HG03575 (cell line): ENCODE measurements at regions not wholly inside any gene's neighbourhood (a gene's known extent, or its start where the extent isn't known, plus 50 kb on each side); places are given as distances from the start of the nearest gene placed in this dataset.

Source experiments
- ATAC-seq: cut with Tn5 transposase; IDR thresholded peaks from one replicate; pipeline ENCODE4 v1.9.1; 2021; ENCODE audit not compliant: unreplicated experiment, insufficient number of reproducible peaks, low FRiP score; ENCODE audit errors: extremely low read depth

- ATAC-seq: no peak
These were observed 136.6 kb downstream of the TOMM20 start for GRCh38 chr1:234992065-234992464.

DNA sequence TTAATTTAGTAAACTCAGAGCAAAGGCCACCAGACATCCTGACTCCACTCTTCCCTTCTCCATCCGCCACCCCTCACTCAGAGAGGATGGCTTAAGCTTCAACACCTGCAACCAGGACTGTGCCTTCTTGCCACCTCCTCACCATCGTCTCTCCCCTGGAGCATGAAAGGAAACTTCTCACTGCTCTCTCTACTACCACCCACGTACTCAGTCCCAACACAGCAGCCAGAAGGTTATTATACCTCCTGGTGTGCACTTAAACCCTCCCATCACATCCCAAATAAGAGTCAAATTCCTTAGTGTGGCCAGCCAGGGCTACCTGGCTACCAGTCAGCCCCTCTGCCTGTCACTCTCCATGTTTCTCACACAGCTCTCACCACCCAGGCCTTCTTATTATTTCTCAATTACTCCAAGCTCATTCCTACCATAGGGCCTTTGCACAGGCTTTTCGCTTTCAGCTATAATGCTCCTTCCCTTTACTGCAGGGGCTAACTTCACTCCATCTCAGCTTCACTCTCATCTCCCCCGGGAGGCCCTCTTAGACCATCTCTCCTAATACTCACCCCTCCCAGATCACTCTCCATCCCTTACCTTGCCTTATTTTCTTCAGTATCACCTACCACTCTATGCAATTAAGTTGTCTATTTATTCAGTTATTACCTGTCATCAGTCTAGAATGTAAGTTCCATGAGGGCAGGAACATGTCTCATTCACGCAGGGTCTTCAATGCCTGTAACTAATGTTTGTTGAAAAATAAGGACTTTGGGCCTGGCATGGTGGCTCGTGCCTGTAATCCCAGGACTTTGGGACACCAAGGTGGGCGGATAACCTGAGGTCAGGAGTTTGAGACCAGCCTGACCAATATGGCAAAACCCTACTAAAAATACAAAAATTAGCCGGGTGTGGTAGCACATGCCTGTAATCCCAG lies 137.5 kb downstream of the TOMM20 start:
- no peak for ATAC-seq

GRCh38 chr1:234990328-234990675 lies 138.3 kb downstream of the TOMM20 start:
- no peak for ATAC-seq

GRCh38 chr1:234989479-234990327 lies 138.9 kb downstream of the TOMM20 start:
- ATAC-seq: no peak

DNA sequence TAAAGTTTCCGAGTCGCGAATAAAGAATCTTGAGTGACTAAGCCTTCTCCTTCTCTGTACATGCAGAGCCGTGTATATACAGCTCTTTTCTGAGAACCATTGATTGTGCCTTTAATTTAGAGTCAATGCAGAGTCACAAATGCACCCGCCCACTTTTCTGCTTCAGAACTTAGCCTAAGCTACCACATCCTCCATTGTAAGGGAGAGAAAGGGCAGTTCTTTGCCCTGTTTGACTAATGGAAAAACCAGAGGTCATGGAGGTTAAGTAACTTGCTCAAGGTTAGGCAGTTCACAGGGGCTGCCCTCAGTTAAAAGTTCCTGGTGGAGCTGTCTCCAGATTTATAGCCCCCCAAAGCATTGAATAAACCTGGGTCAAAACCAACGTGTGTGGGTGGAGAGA lies 139.6 kb downstream of the TOMM20 start:
- ATAC-seq: no peak

DNA sequence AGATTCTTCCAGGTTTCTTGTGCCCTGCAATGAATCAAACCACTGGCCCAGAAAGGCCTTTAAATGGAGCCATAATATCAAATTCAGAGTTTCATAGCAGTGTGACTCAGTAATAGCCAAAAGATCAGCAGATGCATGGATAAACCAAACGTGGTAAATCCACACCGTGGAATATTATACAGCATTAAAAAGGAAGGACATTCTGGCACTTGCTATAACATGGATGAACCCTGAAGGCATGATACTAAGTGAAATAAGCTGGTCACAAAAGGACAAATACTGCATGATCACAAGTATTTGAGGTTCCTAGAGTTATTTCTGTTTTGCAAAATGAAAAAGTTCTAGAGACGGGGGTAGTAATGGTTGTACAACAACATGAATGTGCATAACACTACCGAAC lies 140.1 kb downstream of the TOMM20 start:
- ATAC-seq: no peak

GRCh38 chr1:234988155-234988517 lies 140.5 kb downstream of the TOMM20 start:
- no peak for ATAC-seq

DNA sequence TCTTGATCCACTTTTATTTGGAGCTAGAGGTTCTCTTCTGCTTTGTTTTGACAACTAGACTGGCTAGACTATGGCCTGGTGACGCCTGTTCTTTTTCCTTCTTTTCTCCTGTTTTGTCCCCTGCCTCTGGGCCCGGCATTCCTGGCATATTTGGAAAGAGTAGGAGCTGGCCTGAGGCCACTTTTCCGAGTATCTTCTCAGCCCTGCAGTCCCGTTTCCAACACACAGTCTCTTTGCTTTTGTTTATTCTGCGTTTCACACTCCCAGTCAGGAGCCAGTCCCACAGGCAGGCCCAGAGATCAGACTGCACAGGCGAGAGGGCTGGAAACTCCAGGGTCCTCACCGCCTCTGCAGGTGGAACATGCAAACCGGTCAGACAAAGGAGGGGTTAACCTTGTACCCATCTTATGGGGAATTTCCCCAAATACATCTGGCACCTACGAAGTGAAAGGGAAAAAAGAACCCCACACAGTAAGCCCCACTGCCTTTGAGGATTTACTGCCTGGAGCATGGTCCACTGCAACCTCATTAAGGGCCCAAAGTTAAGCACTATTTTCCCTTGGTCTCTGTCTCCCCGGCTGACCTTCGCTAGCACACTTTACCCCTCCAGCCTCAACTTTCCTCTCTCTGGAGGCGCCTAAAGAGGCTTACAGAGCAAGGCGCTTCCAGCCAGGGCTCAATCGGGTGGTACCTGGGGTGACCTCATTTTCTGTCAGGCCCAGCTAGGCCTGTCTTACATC lies 141.1 kb downstream of the TOMM20 start:
- no peak for ATAC-seq

DNA sequence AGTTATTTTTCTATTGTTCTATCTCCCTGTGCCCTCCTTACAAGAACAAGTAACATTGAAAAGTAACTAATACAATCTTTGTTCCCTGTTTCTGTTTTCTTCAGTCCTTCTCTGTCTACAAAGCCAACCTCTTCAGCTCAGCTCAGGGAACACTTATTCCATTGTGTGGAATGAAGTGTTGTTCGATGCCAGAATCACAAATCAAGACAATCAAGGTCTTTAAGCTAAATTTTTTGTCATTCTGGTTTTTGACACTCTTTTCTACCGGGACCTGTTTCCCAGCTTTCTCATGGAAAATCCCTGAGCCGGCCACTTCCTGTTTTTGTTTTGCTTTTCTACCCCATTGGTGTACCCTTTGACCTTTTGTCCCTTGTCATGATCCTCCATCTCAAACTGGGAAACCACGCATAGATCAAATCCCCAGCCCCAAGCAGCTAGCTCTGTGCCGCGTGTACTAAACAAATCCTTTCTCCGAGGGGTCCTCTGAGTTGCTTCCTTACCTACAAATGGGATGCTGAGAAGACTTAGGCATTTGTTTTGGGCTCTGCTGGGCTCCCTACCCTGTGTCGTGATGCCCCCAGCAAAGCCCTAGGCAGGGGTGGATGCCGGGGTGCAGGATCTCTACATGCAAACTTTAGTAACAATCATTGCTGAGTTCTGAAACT lies 141.8 kb downstream of the TOMM20 start:
- no peak for ATAC-seq

- ATAC-seq: no peak
These were observed 142.9 kb downstream of the TOMM20 start for GRCh38 chr1:234985516-234986294.

DNA sequence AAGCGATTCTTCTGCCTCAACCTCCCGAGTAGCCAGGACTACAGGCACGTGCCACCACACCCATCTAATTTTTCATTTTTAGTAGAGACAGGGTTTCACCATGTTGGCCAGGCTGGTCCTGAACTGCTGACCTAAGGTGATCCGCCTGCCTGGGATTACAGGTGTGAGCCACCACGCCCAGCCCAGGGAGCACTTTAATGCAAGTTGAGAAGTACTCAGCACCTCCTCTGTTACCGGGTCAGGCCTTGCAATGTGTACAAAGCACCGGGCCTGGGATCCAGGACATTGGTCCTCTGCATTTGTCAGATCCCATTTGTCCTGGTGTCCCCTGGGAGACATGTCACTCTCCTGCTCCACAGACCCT lies 143.6 kb downstream of the TOMM20 start:
- ATAC-seq: no peak

DNA sequence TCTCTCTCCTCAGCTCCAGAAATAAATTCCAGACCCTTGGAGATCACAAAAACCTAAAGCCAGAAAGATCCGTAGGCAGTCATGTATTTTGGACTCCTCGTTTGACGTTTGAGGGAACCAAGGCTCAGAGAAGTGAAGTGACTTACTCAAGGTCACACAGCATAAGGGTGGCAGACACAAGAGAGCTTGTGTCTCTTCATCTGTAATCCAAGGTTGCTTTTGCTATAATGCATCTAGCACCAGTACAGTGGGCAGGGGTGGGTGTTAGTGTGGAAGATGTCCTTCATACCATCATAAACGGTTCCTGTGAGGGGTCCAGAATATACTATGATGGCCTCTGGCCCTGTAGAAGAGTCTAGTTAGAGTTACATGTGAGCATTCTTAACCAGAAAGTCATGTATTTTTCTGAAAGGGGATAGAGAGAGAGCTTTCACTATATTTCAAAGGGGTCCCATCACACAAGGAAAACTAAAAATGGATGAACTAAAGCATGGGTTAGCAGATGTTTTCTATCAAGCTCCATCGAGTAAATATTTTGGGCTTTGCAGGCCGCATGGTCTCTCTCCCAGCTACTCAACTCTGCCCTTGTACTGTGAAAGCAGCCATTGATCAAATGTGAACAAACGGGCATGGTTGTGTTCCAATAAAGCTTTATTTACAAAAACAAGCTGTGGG lies 144.9 kb downstream of the TOMM20 start:
- no peak for ATAC-seq

DNA sequence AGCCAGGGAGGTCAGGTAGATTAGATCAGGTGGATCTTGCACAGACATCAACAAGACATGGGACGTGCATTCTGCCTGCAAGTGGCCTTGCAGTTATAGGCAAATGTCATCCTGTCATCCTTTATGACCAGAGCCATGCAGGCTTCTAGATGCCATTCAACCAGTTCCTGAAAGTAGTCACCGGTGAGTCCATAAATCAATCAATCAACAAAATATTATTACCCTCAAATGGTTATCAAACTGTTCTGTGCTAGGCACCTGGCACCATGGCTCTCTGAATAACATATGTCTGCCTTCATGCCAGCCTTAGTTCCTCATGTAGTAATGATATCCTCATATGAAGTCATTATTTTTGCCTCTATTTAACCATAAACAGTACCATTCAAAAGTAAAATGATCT lies 146.9 kb downstream of the TOMM20 start:
- ATAC-seq: no peak

GRCh38 chr1:234980645-234981396 lies 147.8 kb downstream of the TOMM20 start:
- ATAC-seq: no peak

- ATAC-seq: no peak
These were observed 148.4 kb downstream of the TOMM20 start for GRCh38 chr1:234980291-234980644.

DNA sequence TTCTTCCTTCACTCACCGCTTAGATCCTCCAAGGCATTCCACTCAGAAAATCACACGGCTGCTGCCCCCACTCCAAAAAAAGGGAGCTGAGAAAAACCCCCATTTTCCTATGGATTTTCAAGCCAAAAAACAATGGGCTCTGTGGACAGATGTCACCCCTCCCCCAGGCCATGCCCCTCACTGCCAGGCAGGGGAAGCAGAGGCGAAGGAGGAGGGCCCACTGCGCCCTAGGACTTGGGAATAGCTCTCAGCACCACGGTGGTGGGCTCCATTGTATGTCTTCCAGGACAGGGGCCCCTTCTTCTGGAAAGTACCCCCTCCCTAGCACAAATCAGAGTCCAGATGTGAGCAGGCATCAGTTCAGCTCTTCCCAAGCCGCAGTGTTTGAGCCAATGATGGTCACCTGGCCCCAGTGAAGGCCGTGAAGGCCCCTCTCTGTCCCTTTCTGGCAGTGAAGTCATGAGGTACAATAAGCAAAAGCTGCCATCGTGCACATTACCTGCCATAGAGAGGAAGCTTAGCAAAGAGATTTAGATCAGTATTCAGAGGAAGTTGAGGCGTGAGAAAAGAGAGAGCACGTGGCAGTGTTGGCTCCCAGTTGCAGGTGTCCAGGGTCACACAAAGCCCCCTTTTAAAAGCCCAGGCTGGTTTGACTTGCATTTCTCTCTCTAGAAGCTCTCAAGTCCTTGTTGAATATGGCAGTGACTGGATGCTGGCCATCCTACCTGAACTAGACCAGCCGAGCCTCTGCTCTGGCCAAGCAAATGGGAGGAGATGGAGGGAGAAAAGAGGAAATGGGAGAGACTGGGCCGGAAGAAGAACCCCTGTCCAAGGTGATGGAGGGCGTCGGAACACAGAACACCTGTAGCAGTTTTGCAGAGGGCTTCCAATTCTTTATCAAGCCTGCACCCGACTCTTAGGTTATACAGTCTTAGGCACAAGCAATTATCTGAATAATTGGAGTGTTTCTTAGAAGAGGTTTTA lies 149.0 kb downstream of the TOMM20 start:
- no peak for ATAC-seq
